ENCODE measurements at regions not wholly inside any gene's neighbourhood (a gene's known extent, or its start where the extent isn't known, plus 50 kb on each side); places are given as distances from the start of the nearest gene placed in this dataset.

GRCh38 chr9:26742828-26743476 is 149.7 kb downstream of the CAAP1 start:
- no peak for DNase-seq (ENCODE audit: low read depth in 2 of 2)

- DNase-seq (ENCODE audit: low read depth in 2 of 2), result no peak
Observed at GRCh38 chr9:26735160-26735559, 157.4 kb downstream of the CAAP1 start.

- DNase-seq (ENCODE audit: low read depth in 2 of 2), result no peak
Observed at GRCh38 chr9:26729187-26729586, 163.4 kb downstream of the CAAP1 start.

DNA sequence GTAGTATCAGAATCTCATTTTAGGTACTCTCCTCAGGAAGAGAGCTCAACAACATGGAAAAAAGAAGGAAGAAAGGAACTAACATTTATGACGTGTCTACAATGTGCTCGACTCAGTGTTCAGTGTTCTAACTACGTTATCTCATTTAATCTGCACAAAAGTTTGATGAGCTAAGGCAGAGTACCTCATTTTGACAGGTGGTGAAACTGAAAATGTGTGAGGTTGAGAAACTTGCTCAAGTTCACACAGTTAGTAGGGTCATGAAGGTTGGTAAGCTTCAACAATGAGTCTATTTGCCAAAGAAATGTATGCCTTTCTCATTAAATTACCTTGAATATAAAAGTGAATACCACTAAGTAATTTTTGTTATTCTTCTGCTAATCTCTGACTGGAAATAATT is 165.1 kb downstream of the CAAP1 start:
- no peak for DNase-seq (ENCODE audit: low read depth in 2 of 2)

- no peak for DNase-seq (ENCODE audit: low read depth in 2 of 2)
Observed at GRCh38 chr9:26725573-26725972, 167.0 kb downstream of the CAAP1 start.

DNA sequence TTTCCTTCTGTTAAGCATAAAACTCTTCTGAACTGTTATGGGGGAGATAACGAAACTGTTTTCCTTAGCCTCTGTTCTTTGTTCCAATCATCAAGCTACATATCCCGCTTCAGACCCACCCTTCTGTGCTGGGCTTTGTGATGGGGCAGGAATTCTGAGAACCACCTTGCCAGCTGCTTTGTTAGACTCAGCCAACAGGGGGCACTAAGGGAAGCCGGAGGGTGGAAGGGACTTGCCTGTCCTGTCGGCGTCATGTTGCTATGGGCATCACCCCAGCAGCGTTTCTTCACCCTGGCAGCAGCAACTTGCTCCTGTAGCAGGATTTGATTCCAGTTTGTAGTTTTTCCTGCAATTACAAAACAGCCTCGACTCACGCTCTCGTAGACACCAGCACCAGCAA is 169.1 kb downstream of the CAAP1 start:
- peak; percentile 21 for DNase-seq (ENCODE audit: low read depth in 2 of 2)

GRCh38 chr9:26722755-26723154 is 169.8 kb downstream of the CAAP1 start:
- no peak for DNase-seq (ENCODE audit: low read depth in 2 of 2)

GRCh38 chr9:26710008-26710407 is 182.6 kb downstream of the CAAP1 start:
- no peak for DNase-seq (ENCODE audit: low read depth in 2 of 2)

DNA sequence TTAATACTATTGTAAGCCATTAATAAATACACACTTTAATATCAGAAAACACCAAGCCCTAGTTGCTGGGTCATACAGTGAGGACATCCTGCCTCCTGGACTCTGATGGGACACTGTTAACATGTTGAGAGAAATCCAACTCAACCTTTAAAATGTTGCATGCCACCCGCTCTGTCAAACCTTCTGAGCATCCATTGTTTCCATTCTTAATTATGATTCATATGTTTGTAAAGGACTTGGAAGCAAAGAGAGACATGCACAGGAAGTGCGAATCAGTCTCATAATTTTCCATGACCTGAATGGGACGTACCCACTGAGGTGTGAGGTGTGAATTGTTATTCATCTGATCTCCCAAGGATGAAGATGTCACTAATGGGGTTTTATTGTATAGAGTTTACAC is 186.4 kb downstream of the CAAP1 start:
- DNase-seq (ENCODE audit: low read depth in 2 of 2), result no peak

GRCh38 chr9:26695298-26695622 is 197.3 kb downstream of the CAAP1 start:
- DNase-seq (ENCODE audit: low read depth in 2 of 2), result no peak

GRCh38 chr9:26694381-26695297 is 198.0 kb downstream of the CAAP1 start:
- no peak for DNase-seq (ENCODE audit: low read depth in 2 of 2)

DNA sequence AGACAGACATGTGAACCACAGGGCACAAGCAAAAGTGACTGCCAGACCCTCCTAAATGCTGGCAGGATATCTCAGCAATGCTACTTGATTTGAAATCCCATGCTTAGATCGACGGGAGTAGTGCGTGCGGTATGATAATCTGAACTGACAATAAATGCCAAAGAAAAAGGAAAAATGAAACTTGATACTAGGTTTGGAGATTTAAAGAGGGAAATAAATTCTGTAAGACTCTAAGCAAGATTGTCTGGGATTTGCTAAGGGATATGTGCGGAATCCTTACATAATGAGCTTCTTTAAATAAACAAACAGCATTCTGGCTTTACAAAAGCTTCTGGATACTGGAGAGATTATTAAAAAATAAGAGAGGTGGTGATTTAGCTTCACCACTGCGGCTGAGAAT is 203.6 kb downstream of the CAAP1 start:
- DNase-seq (ENCODE audit: low read depth in 2 of 2), result no peak

DNA sequence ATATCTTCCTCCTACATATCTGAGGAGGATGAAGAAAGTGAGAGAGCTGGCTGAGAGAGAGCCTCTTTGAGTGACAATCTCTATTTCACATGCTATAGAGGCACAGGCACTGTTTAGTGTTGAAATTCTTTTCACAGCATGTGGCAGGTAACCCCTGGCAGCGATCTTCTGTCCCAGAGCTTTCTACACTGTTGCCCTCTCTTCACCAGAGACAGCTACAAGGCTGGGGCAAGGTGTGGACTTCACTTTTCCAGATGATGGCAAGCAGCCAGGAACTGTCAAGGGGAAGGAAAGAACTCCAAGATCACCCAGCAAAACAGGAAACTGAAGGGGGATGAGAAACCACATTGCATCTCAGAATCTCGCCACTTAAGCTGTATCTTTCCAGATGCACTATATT is 205.2 kb downstream of the CAAP1 start:
- peak in 1 of 2 donors; percentile 35 for DNase-seq (ENCODE audit: low read depth in 2 of 2)

GRCh38 chr9:26685818-26686217 is 206.8 kb downstream of the CAAP1 start:
- no peak for DNase-seq (ENCODE audit: low read depth in 2 of 2)

DNA sequence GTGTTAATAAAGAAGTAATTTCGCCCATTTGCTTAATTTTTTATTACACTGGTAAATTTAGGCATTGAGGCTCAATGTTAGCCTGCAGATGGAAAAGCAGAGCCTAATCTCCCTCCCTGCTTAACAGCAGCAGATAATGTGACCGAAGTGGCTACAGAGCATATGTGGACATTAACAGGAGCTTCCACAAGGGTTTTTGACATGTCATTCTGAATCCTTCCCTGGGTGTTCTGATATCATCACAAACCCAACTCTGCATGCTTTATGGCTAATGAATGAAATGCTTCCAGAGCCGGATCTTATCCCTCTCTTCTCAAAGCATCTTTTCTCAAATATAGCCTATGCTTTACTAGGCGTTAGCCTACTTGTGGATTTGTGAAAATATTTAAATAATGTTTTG is 208.6 kb downstream of the CAAP1 start:
- DNase-seq (ENCODE audit: low read depth in 2 of 2), result no peak

DNA sequence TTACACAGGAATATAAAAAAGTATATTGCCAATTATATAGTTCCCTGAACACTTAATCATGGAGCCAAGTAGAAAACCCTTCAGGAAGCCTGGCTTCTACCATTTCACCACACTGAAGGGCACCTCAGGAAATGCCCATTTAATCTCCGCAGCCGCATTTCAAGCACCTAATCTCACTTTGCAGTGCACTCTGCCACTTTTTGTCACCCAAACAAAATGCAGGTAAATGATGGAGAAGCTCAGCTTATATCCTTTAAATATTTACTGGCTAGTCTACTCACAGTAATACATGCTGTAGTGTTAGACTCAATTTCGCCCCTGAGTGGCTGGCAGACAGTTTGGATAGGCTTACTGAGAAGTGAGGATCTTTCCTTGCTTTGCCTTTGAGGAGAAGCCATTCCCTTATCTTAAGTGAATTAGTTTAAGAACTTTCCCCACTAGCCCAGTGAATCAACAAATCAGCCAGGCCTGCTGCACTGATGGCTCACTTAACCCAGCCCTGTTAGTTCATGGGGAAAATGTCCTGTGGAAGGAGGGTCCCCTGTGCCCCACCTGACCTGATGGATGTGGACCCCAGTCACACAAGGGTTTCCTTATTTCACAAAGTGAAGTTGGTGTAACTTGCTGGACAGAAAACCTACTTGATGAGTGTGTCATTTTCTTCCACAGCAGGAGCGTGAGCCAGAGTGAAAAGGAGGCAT is 209.7 kb downstream of the CAAP1 start:
- DNase-seq (ENCODE audit: low read depth in 2 of 2), result no peak

GRCh38 chr9:26682041-26682440 is 210.6 kb downstream of the CAAP1 start:
- no peak for DNase-seq (ENCODE audit: low read depth in 2 of 2)

DNA sequence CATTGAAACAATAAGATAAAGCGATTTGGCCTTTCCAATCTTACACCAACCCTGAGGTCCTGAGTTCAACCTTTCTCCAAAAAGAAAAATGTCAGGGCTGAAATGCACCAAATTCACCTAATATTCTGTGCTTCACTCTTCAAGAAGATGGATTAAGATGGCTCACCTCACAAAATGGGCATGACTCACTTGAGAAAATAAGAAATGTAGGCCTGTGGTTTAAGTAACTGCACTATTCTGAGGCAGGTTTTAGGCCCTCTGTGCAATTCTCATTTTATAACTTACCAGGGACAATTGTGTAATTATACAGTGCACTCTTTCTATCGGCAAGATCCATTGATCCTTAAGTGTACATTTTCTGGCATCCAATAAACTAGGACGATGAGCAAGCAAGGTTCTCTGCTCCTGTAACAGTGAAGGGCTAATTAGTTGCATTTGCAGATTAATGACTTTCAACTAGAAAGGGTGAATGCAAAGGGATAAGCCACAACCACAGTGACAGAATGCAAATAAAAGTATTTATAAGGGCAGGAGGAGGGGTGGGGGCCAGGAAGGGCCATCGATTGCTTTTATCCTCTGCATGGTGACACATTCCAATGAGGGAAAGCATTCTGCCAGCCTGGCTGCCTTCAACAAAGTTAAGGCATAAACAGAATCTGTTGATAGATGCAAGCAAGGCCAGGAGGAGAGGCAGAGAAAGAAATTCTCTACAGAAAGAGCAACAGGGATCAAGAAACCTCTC is 214.5 kb downstream of the CAAP1 start:
- no peak for DNase-seq (ENCODE audit: low read depth in 2 of 2)

DNA sequence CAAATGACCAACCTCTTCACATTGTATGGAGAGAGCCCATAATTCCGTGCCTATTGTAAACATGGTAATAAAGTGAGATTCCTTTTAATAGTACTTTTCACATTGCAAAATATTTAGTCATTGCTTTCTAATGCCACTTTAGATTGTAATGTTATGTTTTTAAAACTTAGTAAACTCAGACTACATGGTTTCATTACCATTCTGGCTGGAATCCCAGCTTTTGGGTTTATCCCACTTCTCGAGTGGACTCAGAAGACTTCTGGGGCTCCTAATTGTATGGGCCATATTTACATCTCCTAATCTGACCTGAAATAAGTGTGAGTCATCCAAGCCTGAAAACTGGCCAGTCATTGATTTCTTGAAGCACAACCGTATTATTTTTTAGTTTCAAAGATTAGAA is 217.6 kb downstream of the CAAP1 start:
- DNase-seq (ENCODE audit: low read depth in 2 of 2), result no peak

DNA sequence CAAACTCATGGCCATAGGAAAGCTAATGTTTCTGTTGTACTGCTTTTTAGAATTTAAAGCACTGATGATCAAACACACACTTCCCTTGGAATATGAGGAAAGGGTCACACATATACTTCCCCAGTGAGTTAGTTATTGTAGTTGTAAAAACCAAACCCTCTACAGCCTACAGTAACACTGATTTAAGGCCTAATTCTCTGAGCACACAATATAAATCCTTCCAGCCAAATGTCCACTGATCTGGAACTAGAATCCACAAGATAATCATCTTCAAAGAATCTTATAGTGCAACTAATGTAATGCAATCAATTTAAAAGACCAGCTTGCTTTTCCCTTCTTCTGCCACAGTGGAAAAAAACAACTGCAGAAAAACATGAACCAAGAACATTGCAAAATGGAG is 219.3 kb downstream of the CAAP1 start:
- DNase-seq (ENCODE audit: low read depth in 2 of 2), result no peak

DNA sequence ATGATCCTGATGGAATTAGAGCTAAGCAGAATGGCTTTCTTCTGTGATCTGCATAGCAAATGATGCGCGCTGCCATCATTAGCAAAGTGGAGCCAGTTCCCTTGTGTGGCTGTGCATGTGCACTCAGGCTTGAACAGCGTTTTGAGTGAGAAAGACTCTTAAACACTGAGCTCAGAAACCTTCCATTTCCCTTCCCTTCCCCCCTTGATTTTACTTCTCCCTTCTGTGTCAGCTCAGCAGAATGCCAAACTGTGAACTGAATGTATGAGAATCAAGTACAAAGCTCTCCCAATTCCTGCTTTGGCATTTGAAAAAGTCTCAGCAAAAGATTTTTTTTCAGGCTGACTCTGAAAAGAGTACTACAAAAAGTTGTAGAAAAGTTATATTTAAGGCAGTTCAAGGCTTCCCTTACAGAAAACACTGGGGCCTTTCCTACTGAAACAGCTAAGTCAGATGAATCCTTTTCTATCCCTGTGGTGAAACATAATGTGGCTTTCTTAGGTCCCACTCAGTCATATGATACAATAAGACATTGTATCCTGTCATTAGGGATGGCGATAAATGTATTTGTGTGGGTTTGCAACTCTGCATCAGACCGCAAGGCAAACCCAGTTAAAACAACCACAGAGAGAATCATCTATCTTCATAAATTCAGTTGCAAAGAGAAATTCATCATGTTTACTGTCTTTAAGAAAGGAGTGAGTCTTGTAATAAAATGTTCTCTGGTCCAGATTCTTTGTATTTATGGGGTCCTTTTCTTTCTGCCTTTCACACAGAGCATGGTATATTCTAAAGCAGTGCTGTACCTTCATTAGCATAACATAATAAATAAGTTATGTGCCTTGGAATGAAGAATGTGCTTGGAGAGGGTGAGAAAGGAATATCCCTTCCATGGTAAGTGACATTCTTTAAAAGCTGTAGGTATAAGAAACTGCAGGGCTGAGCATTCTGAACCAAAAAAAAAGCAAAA is 222.6 kb downstream of the CAAP1 start:
- no peak for DNase-seq (ENCODE audit: low read depth in 2 of 2)
